ENCODE measurements at regions not wholly inside any gene's neighbourhood (a gene's known extent, or its start where the extent isn't known, plus 50 kb on each side); places are given as distances from the start of the nearest gene placed in this dataset.

GRCh38 chr5:149433524-149434131, 54.5 kb upstream of the IL17B start:
- TF ChIP-seq CTCF (IDR thresholded peaks at IDR 0.05; ENCODE audit: poor library complexity) (no peak), EZH2phosphoT487 (IDR thresholded peaks at IDR 0.05; ENCODE audit: low read depth, severe bottlenecking, unreplicated experiment) (no peak)
